BE2C (cell line): ENCODE measurements at regions not wholly inside any gene's neighbourhood (a gene's known extent, or its start where the extent isn't known, plus 50 kb on each side); places are given as distances from the start of the nearest gene placed in this dataset.

Experiments
- DNase-seq: peaks from one replicate; pipeline ENCODE4 v3.0.0-alpha.2; 2020
- H3K27me3 ChIP-seq: fragments of 250-450 bp; sonication (Bioruptor Pico); 2 replicates; pipeline ENCODE4 v1.5.1; 2020; ENCODE audit warnings: mild to moderate bottlenecking
- H3K36me3 ChIP-seq: fragments of 250-450 bp; sonication (Bioruptor Pico); 2 replicates; pipeline ENCODE4 v1.5.1; 2020; ENCODE audit warnings: mild to moderate bottlenecking
- H3K4me1 ChIP-seq: fragments of 250-450 bp; sonication (Bioruptor Pico); 2 replicates; pipeline ENCODE4 v1.5.1; 2020
- H3K4me3 ChIP-seq: 2 replicates; pipeline ENCODE4 v1.5.1; 2011; ENCODE audit warnings: low read depth, low read length
- H3K9me3 ChIP-seq: fragments of 250-450 bp; sonication (Bioruptor Pico); 2 replicates; pipeline ENCODE4 v1.5.1; 2020
- CTCF ChIP-seq: IDR thresholded peaks from 2 replicates; pipeline ENCODE4 v1.5.1; 2012; ENCODE audit warnings: mild to moderate bottlenecking, low read depth, low read length

- no peak overlapping the region for H3K4me3 ChIP-seq
- no peak for TF ChIP-seq CTCF
- no peaks in the 10 kb centered on the region for H3K4me1 ChIP-seq
Measured at GRCh38 chr16:61181982-61182381, 854.3 kb downstream of the CDH8 start.

GRCh38 chr16:61179561-61179960 lies 856.7 kb downstream of the CDH8 start:
- TF ChIP-seq CTCF = no peak
- no peak overlapping the region for H3K4me3 ChIP-seq
- no peaks in the 10 kb centered on the region for H3K27me3 ChIP-seq
- no peak for DNase-seq
- no peaks in the 10 kb centered on the region for H3K4me1 ChIP-seq
- H3K36me3 ChIP-seq = no peaks in the 10 kb centered on the region
- H3K9me3 ChIP-seq = no peaks in the 10 kb centered on the region; the same call in 1 of the 2 replicates

More at GRCh38 chr16:61181982-61182381, 854.3 kb downstream of the CDH8 start:
- Histone ChIP-seq H3K36me3 (no peaks in the 10 kb centered on the region), H3K9me3 (no peaks in the 10 kb centered on the region; the same call in 1 of the 2 replicates), H3K27me3 (no peaks in the 10 kb centered on the region)
- no peak for DNase-seq

GRCh38 chr16:61165797-61166196 lies 870.4 kb downstream of the CDH8 start:
- DNase-seq = no peak
- H3K27me3 ChIP-seq = no peaks in the 10 kb centered on the region
- no peaks in the 10 kb centered on the region for H3K36me3 ChIP-seq
- no peaks in the 10 kb centered on the region for H3K9me3 ChIP-seq
- no peak overlapping the region for H3K4me3 ChIP-seq
- TF ChIP-seq CTCF = no peak
- H3K4me1 ChIP-seq = no peaks in the 10 kb centered on the region

GRCh38 chr16:61150351-61150750 lies 885.9 kb downstream of the CDH8 start:
- no peak for DNase-seq
- TF ChIP-seq CTCF = no peak
- no peaks in the 10 kb centered on the region for H3K4me1 ChIP-seq
- no peak overlapping the region for H3K4me3 ChIP-seq
- H3K36me3 ChIP-seq = no peaks in the 10 kb centered on the region
- H3K27me3 ChIP-seq = no peaks in the 10 kb centered on the region
- no peaks in the 10 kb centered on the region for H3K9me3 ChIP-seq

GRCh38 chr16:61149709-61150108 lies 886.5 kb downstream of the CDH8 start:
- H3K4me1 ChIP-seq = no peaks in the 10 kb centered on the region
- no peak for DNase-seq
- no peaks in the 10 kb centered on the region for H3K36me3 ChIP-seq
- no peak overlapping the region for H3K4me3 ChIP-seq
- no peak for TF ChIP-seq CTCF
- H3K27me3 ChIP-seq = no peaks in the 10 kb centered on the region
- no peaks in the 10 kb centered on the region for H3K9me3 ChIP-seq

GRCh38 chr16:61148930-61149329 lies 887.3 kb downstream of the CDH8 start:
- DNase-seq = no peak
- Histone ChIP-seq H3K9me3 (no peaks in the 10 kb centered on the region), H3K4me1 (no peaks in the 10 kb centered on the region)

More at GRCh38 chr16:61148930-61149329, 887.3 kb downstream of the CDH8 start:
- H3K4me3 ChIP-seq = no peak overlapping the region
- TF ChIP-seq CTCF = peak; percentile 35
- no peaks in the 10 kb centered on the region for H3K27me3 ChIP-seq
- no peaks in the 10 kb centered on the region for H3K36me3 ChIP-seq
